ENCODE measurements at regions not wholly inside any gene's neighbourhood (a gene's known extent, or its start where the extent isn't known, plus 50 kb on each side); places are given as distances from the start of the nearest gene placed in this dataset.

GRCh38 chr12:90299666-90300065 lies 591.0 kb upstream of the ATP2B1 start:
- Histone ChIP-seq H3K4me1 (ENCODE audit: control insufficient read depth, extremely low read depth, insufficient read depth, low read length) (no peaks in the 10 kb centered on the region), H3K27me3 (ENCODE audit: control insufficient read depth in 2 of 2, insufficient read depth in 2 of 2, low read length in 2 of 2) (no peaks in the 10 kb centered on the region), H3K4me2 (ENCODE audit: insufficient read depth, low read length) (no peak overlapping the region), H3K9ac (replicated peaks; ENCODE audit: extremely low read depth, insufficient read depth, low read length) (no peak overlapping the region), H3K27ac (ENCODE audit: insufficient read depth, low read depth, low read length) (no peak overlapping the region), H3K79me2 (ENCODE audit: control insufficient read depth, insufficient read depth, low read length) (no peaks in the 10 kb centered on the region), H3K36me3 (ENCODE audit: control insufficient read depth in 2 of 2, extremely low read depth in 1 of 2, insufficient read depth in 2 of 2, low read length in 2 of 2) (no peaks in the 10 kb centered on the region), H3K9me3 (replicated peaks; ENCODE audit: control insufficient read depth, insufficient read depth, low read length) (no peaks in the 10 kb centered on the region), H3K9me1 (replicated peaks; ENCODE audit: control insufficient read depth, extremely low read depth, insufficient read depth, low read length) (no peaks in the 10 kb centered on the region), H3K4me3 (replicated peaks in 1 of 3; ENCODE audit: insufficient read depth in 1 of 3, low read depth in 1 of 3, low read length in 3 of 3) (no peak overlapping the region), H4K20me1 (replicated peaks; ENCODE audit: control insufficient read depth, extremely low read depth, insufficient read depth, low read length) (no peaks in the 10 kb centered on the region), H2AFZ (ENCODE audit: low read depth, low read length) (no peak overlapping the region)
- TF ChIP-seq MAX (IDR thresholded peaks at IDR 0.05; ENCODE audit: insufficient read depth, insufficient read length), result no peak
- no peak for TF ChIP-seq FOS (IDR thresholded peaks at IDR 0.05; ENCODE audit: borderline replicate concordance, insufficient read depth, low read length)
- no peak for TF ChIP-seq POLR2AphosphoS5 (IDR thresholded peaks at IDR 0.05; ENCODE audit: insufficient read depth, low read depth, low read length)
- TF ChIP-seq MYC (IDR thresholded peaks at IDR 0.05; ENCODE audit: low read depth, low read length), result no peak
- TF ChIP-seq CTCF (IDR thresholded peaks at IDR 0.05; ENCODE audit: extremely low read depth in 1 of 2, insufficient read depth in 1 of 2, low read depth in 1 of 2, low read length in 2 of 2), result no peak
- no peak for TF ChIP-seq GATA2 (IDR thresholded peaks at IDR 0.05; ENCODE audit: insufficient read depth, insufficient read length, low read depth, low read length)
- TF ChIP-seq EZH2 (IDR thresholded peaks at IDR 0.05; ENCODE audit: borderline replicate concordance, low read depth, low read length, severe bottlenecking), result no peak
- no peak for TF ChIP-seq JUN (IDR thresholded peaks at IDR 0.05; ENCODE audit: borderline replicate concordance, insufficient read depth, insufficient read length, low read depth)
- TF ChIP-seq POLR2A (IDR thresholded peaks at IDR 0.05; ENCODE audit: low read depth, low read length), result no peak
- intact Hi-C loops (cut with micrococcal nuclease) (no loop called here), dilution Hi-C loops (cut with MboI; ENCODE audit: extremely low pct_ligation_motif_present, low sequenced_read_pairs) (no loop called here)
- ChIA-PET CTCF (no interaction called here), POLR2A (no interaction called here)
- BruUV-seq (replicated peaks), result no TSS peak
- FAIRE-seq (no peak), DNase-seq (ENCODE audit: low read depth, low spot score) (peak; percentile 19)
